ENCODE measurements at regions not wholly inside any gene's neighbourhood (a gene's known extent, or its start where the extent isn't known, plus 50 kb on each side); places are given as distances from the start of the nearest gene placed in this dataset.

- TF ChIP-seq CTCF (IDR thresholded peaks at IDR 0.05) = no peak
- intact Hi-C loops (cut with DNase I) = loop anchor here in 2 of 3 donors (5.0 to 10.0 kb wide), 2 partner anchors 442 to 445 kb away; no protein-coding TSS in a partner anchor
Observed at GRCh38 chr6:143570147-143570853, 58.8 kb upstream of the FUCA2 start.

GRCh38 chr6:143569040-143569439 lies 57.5 kb upstream of the FUCA2 start:
- WGBS, 2 donors = 76 to 77% methylated on average over 4 of the region's 4 CpGs
- H3K36me3 ChIP-seq = no peaks in the 10 kb centered on the region
- H3K27me3 ChIP-seq = no peaks in the 10 kb centered on the region
- no peak for TF ChIP-seq CTCF (IDR thresholded peaks at IDR 0.05)
- no peak overlapping the region for H3K27ac ChIP-seq
- intact Hi-C loops (cut with DNase I) = no loop called here
- no peak overlapping the region for H3K4me3 ChIP-seq
- no peak for ATAC-seq
- H3K9me3 ChIP-seq = no peaks in the 10 kb centered on the region
- no peak for FAIRE-seq
- DNase-seq = no peak
- no peaks in the 10 kb centered on the region for H3K4me1 ChIP-seq

More at GRCh38 chr6:143570147-143570853, 58.8 kb upstream of the FUCA2 start:
- DNase-seq (no peak), FAIRE-seq (no peak), ATAC-seq (no peak)
- Histone ChIP-seq H3K36me3 (no peaks in the 10 kb centered on the region), H3K27ac (no peak overlapping the region), H3K4me3 (no peak overlapping the region), H3K9me3 (no peaks in the 10 kb centered on the region), H3K27me3 (no peaks in the 10 kb centered on the region), H3K4me1 (no peaks in the 10 kb centered on the region)
- WGBS, 2 donors = 53 to 55% methylated on average over 13 of the region's 13 CpGs

- Histone ChIP-seq H3K4me3 (no peak overlapping the region), H3K9me3 (no peaks in the 10 kb centered on the region), H3K27ac (no peak overlapping the region), H3K4me1 (no peaks in the 10 kb centered on the region), H3K36me3 (no peaks in the 10 kb centered on the region), H3K27me3 (no peaks in the 10 kb centered on the region)
- intact Hi-C loops (cut with DNase I) = no loop called here
- DNase-seq = no peak
- no peak for ATAC-seq
- no peak for FAIRE-seq
- no peak for TF ChIP-seq CTCF (IDR thresholded peaks at IDR 0.05)
- 82 to 83% methylated on average over 6 of the region's 6 CpGs for WGBS, 2 donors
Observed at GRCh38 chr6:143564484-143565017, 53.0 kb upstream of the FUCA2 start.

GRCh38 chr6:143562143-143562542 lies 50.6 kb upstream of the FUCA2 start:
- ATAC-seq = no peak
- Histone ChIP-seq H3K27ac (no peak overlapping the region), H3K9me3 (no peaks in the 10 kb centered on the region), H3K4me3 (no peak overlapping the region), H3K27me3 (no peaks in the 10 kb centered on the region), H3K4me1 (no peaks in the 10 kb centered on the region), H3K36me3 (no peaks in the 10 kb centered on the region)
- 87 to 88% methylated on average over 4 of the region's 4 CpGs for WGBS, 2 donors
- intact Hi-C loops (cut with DNase I) = no loop called here
- DNase-seq = no peak
- no peak for FAIRE-seq
- TF ChIP-seq CTCF (IDR thresholded peaks at IDR 0.05) = no peak

Data from pancreas (tissue), 10 donors.